K562 (cell line): ENCODE measurements at regions not wholly inside any gene's neighbourhood (a gene's known extent, or its start where the extent isn't known, plus 50 kb on each side); places are given as distances from the start of the nearest gene placed in this dataset.

Experiments
- ATAC-seq: fragments of 200-7000 bp; cut with Tn5 transposase; 3 replicates; pipeline ENCODE4 v1.9.1; 2020; ENCODE audit warnings: moderate library complexity
- BruUV-seq: library from RNA; stranded (reverse); fragments of 400-500 nt; replicated peaks from 2 replicates; lab custom pipeline; 2021; lab: Mats Ljungman, UMichigan
- CTCF ChIA-PET: fragments of 300-600 bp; formaldehyde crosslinking; extraction: SDS; loops from one replicate; lab custom pipeline; 2021; ENCODE audit warnings: low intra/inter-chr PET ratio; lab: Yijun Ruan, JAX
- POLR2A ChIA-PET: fragments of 300-600, 350-650 bp; sonication (Branson Sonifier 250); formaldehyde crosslinking; extraction: SDS; loops from one replicate; lab custom pipeline; 2021; ENCODE audit warnings: antibody characterized with exemption, inconsistent platforms; lab: Yijun Ruan, JAX
- DNase-seq, 4 experiments: peaks; one replicate each; pipeline versions ENCODE4 v3.0.0 to v3.0.0-alpha.2; 2011 to 2018; ENCODE audit warnings: low spot score in 3 of 4, mixed read lengths in 3 of 4; ENCODE audit errors: extremely low read depth in 1 of 4
- FAIRE-seq: peaks from 2 replicates; lab custom pipeline; 2011; peaks lifted over from hg19 to GRCh38; lab: Jason Lieb, UNC
- H2AFZ ChIP-seq: 2 replicates; pipeline ENCODE4 v1.6.0; 2011; ENCODE audit warnings: low read depth, low read length, control low read depth, inconsistent platforms
- H3K27ac ChIP-seq: fragments of 200-600 bp; 3 replicates; pipeline ENCODE4 v1.8.0; 2011; ENCODE audit warnings: low read depth, mild to moderate bottlenecking, control low read depth, inconsistent platforms, low read length, moderate library complexity, mixed read lengths; ENCODE audit errors: extremely low read depth
- H3K27me3 ChIP-seq, 2 experiments: fragments of 300-600 bp in 1 of 2; 2 replicates in 1 of 2; 3 replicates in 1 of 2; pipeline versions ENCODE4 v1.6.0 to v1.8.0; 2011; ENCODE audit warnings: inconsistent platforms in 2 of 2, low read length in 2 of 2, mild to moderate bottlenecking in 1 of 2, mixed read lengths in 1 of 2, moderate library complexity in 1 of 2; ENCODE audit not compliant: control insufficient read depth in 2 of 2, insufficient read depth in 2 of 2
- H3K36me3 ChIP-seq: fragments of 300-600 bp; 3 replicates; pipeline ENCODE4 v1.8.0; 2011; ENCODE audit warnings: mild to moderate bottlenecking, low read length, inconsistent platforms; ENCODE audit not compliant: control insufficient read depth, insufficient read depth
- H3K4me1 ChIP-seq, 2 experiments: fragments of 200-600 bp in 1 of 2; replicated peaks in 1 of 2; 2 replicates in 1 of 2; 3 replicates in 1 of 2; pipeline versions ENCODE4 v1.5.1 to v1.8.0; 2011; ENCODE audit warnings: inconsistent platforms in 2 of 2, low read length in 2 of 2, mild to moderate bottlenecking in 1 of 2, mixed read lengths in 1 of 2, moderate library complexity in 1 of 2; ENCODE audit not compliant: control insufficient read depth in 2 of 2, insufficient read depth in 2 of 2
- H3K4me2 ChIP-seq: 2 replicates; pipeline ENCODE4 v1.6.1; 2011; ENCODE audit warnings: low read length, control low read depth, inconsistent platforms, mixed read lengths; ENCODE audit not compliant: insufficient read depth
- H3K4me3 ChIP-seq: fragments of 200-600 bp; sonication (generic), shearing (Covaris generic); 2 replicates; pipeline ENCODE4 v1.5.1; 2016; ENCODE audit warnings: control low read depth, inconsistent platforms
- H3K79me2 ChIP-seq: fragments of 200-600 bp; 3 replicates; pipeline ENCODE4 v1.8.0; 2011; ENCODE audit warnings: low read length, inconsistent platforms; ENCODE audit not compliant: control insufficient read depth, insufficient read depth
- H3K9ac ChIP-seq, 2 experiments: 2 replicates each; pipeline versions ENCODE4 v1.6.0 to v1.6.1; 2011; ENCODE audit warnings: low read depth in 2 of 2, low read length in 2 of 2, control low read depth in 1 of 2, inconsistent platforms in 1 of 2, mild to moderate bottlenecking in 1 of 2, mixed read lengths in 1 of 2; ENCODE audit not compliant: insufficient read depth in 1 of 2
- H3K9me1 ChIP-seq: one replicate; pipeline ENCODE4 v1.6.0; 2011; ENCODE audit warnings: inconsistent platforms, mild to moderate bottlenecking, low read length, moderate library complexity; ENCODE audit not compliant: control insufficient read depth, insufficient read depth
- H3K9me3 ChIP-seq: replicated peaks from 2 replicates; pipeline ENCODE4 v1.5.1; 2011; ENCODE audit warnings: low read depth, low read length, inconsistent platforms; ENCODE audit not compliant: control insufficient read depth, insufficient read depth
- H4K20me1 ChIP-seq: replicated peaks from 2 replicates; pipeline ENCODE4 v1.6.1; 2011; ENCODE audit warnings: low read length, inconsistent platforms, mixed read lengths; ENCODE audit not compliant: control insufficient read depth, insufficient read depth
- ATF1 ChIP-seq, 2 experiments: fragments of 450-650 bp in 1 of 2; IDR thresholded peaks; 2 replicates each; pipeline ENCODE4 v1.6.1; 2016; ENCODE audit warnings: missing compliant biosample characterization in 1 of 2, missing genetic modification characterization in 1 of 2
- BDP1 ChIP-seq: IDR thresholded peaks from 3 replicates; pipeline ENCODE4 v1.6.1; 2011; ENCODE audit not compliant: insufficient read length, insufficient read depth
- BRF1 ChIP-seq: IDR thresholded peaks from 3 replicates; pipeline ENCODE4 v1.6.1; 2011; ENCODE audit warnings: borderline replicate concordance, mild to moderate bottlenecking; ENCODE audit not compliant: insufficient read length; ENCODE audit errors: extremely low read depth
- CREB5 ChIP-seq: fragments of 250-450 bp; sonication (Bioruptor Pico); IDR thresholded peaks from 2 replicates; pipeline ENCODE4 v1.5.0; 2020; ENCODE audit warnings: mild to moderate bottlenecking
- HOMEZ ChIP-seq: fragments of 250-450 bp; sonication (Bioruptor Pico); IDR thresholded peaks from 2 replicates; pipeline ENCODE4 v1.4.0; 2020; ENCODE audit warnings: mild to moderate bottlenecking, moderate library complexity
- IFI16 ChIP-seq: fragments of 250-450 bp; sonication (Bioruptor Pico); IDR thresholded peaks from 2 replicates; pipeline ENCODE4 v2.1.2; 2022; ENCODE audit warnings: mild to moderate bottlenecking, inconsistent platforms
- NR0B1 ChIP-seq: fragments of 450-650 bp; IDR thresholded peaks from one replicate; pipeline ENCODE4 v1.6.1; 2018; ENCODE audit warnings: mild to moderate bottlenecking, moderate library complexity; ENCODE audit not compliant: partially characterized antibody
- ZNF398 ChIP-seq: fragments of 250-450 bp; sonication (Bioruptor Pico); IDR thresholded peaks from 2 replicates; pipeline ENCODE4 v1.8.0; 2021; ENCODE audit warnings: moderate library complexity, mild to moderate bottlenecking, inconsistent platforms
- ZNF431 ChIP-seq: sonication (generic); formaldehyde crosslinking; IDR thresholded peaks from 2 replicates; pipeline ENCODE4 v1.8.0; 2022; ENCODE audit warnings: mild to moderate bottlenecking, missing genetic modification reagents
- ZNF609 ChIP-seq: sonication (generic); formaldehyde crosslinking; IDR thresholded peaks from 2 replicates; pipeline ENCODE4 v1.8.1; 2023; ENCODE audit warnings: missing genetic modification reagents, mild to moderate bottlenecking, borderline replicate concordance
- WGBS: fragments of 100-300 bp; shearing (Covaris generic); methylation state at CpG from one replicate; pipeline ENCODE4 v1.1.6; 2016; ENCODE audit warnings: low coverage, mixed read lengths; ENCODE audit not compliant: insufficient coverage; ENCODE audit errors: missing lambda C conversion rate; 5-methylcytosine and 5-hydroxymethylcytosine counted together
- in situ Hi-C: fragments of 300-500 bp; cut with MboI; formaldehyde crosslinking; loops from 4 replicates; pipeline ENCODE4 v1.15.0; 2018; ENCODE audit warnings: inconsistent platforms, mixed read lengths
- intact Hi-C: fragments of 100-400 bp; cut with micrococcal nuclease; formaldehyde crosslinking; loops from 2 replicates; pipeline ENCODE4 v1.14.2; 2022

GRCh38 chr11:112911124-112911523 is 50.1 kb upstream of the NCAM1 start:
- Histone ChIP-seq H3K79me2 (no peaks in the 10 kb centered on the region), H3K27ac (no peak overlapping the region), H3K9me3 (no peaks in the 10 kb centered on the region), H3K4me1 (no peaks in the 10 kb centered on the region), H3K4me2 (no peak overlapping the region), H3K9ac (no peak overlapping the region), H4K20me1 (no peaks in the 10 kb centered on the region), H3K4me3 (no peak overlapping the region), H3K36me3 (no peaks in the 10 kb centered on the region), H3K9me1 (no peaks in the 10 kb centered on the region), H3K27me3 (no peaks in the 10 kb centered on the region; a peak in 1 of 5 replicates), H2AFZ (no peak overlapping the region)
- 10% methylated on average over 1 of the region's 1 CpG for WGBS
- in situ Hi-C loops (no loop called here), intact Hi-C loops (no loop called here)
- DNase-seq = no peak
- BruUV-seq = no TSS peak
- TF ChIP-seq NR0B1 = no peak
- no peak for TF ChIP-seq HOMEZ (CRISPR knock-in tag)
- TF ChIP-seq BRF1 = no peak
- no peak for TF ChIP-seq BDP1
- no peak for TF ChIP-seq IFI16 (CRISPR knock-in tag)
- TF ChIP-seq ZNF398 (CRISPR knock-in tag) = no peak
- no peak for TF ChIP-seq ZNF431 (CRISPR knock-in tag)
- TF ChIP-seq ATF1 (CRISPR knock-in tag; IDR thresholded peaks at IDR 0.05) = no peak
- TF ChIP-seq ATF1 (tag; IDR thresholded peaks at IDR 0.05) = no peak
- TF ChIP-seq ZNF609 (CRISPR knock-in tag) = no peak
- TF ChIP-seq CREB5 (CRISPR knock-in tag) = no peak
- ATAC-seq = no peak
- POLR2A ChIA-PET = no interaction called here
- CTCF ChIA-PET = no interaction called here
- no peak for FAIRE-seq
